Right renal pelvis (tissue), 4 donors: ENCODE measurements at regions not wholly inside any gene's neighbourhood (a gene's known extent, or its start where the extent isn't known, plus 50 kb on each side); places are given as distances from the start of the nearest gene placed in this dataset.
"Not testable (repeated sequence)": the region's sequence is repeated elsewhere in the genome, so short reads cannot be mapped to it uniquely, and the experiment has no call there.

Experiments
- DNase-seq, 4 donors: peaks; one replicate each; pipeline ENCODE4 v3.0.0-alpha.2; 2013; ENCODE audit warnings: low read depth in 4 of 4, low spot score in 3 of 4, missing footprints in 1 of 4

- DNase-seq = no peak
Measured at GRCh38 chr6:27854421-27854820, 57.8 kb downstream of the OR2B2 start.

- no peak for DNase-seq
Measured at GRCh38 chr6:27851440-27851839, 60.8 kb downstream of the OR2B2 start.

- not testable (repeated sequence) for DNase-seq
Measured at GRCh38 chr6:27849001-27849400, 63.2 kb downstream of the OR2B2 start.

GRCh38 chr6:27847706-27848105 is 64.5 kb downstream of the OR2B2 start:
- no peak for DNase-seq

- DNase-seq = no peak
Measured at GRCh38 chr6:27840572-27840971, 71.6 kb downstream of the OR2B2 start.

- peak in 2 of 4 donors; percentile 47 to 55 for DNase-seq
Measured at GRCh38 chr6:27839626-27840475, 72.3 kb downstream of the OR2B2 start.

- DNase-seq = no peak
Measured at GRCh38 chr6:27838945-27839625, 73.1 kb downstream of the OR2B2 start.

GRCh38 chr6:27838058-27838944 is 73.9 kb downstream of the OR2B2 start:
- peak; percentile 97 to 99 (median 98) for DNase-seq

- DNase-seq = no peak
Measured at GRCh38 chr6:27837625-27838057, 74.6 kb downstream of the OR2B2 start.

- DNase-seq = peak in 2 of 4 donors; percentile 73 to 88
Measured at GRCh38 chr6:27836783-27837624, 75.2 kb downstream of the OR2B2 start.

- no peak for DNase-seq
Measured at GRCh38 chr6:27836141-27836782, 75.9 kb downstream of the OR2B2 start.

- DNase-seq = no peak
Measured at GRCh38 chr6:27834879-27835549, 77.2 kb downstream of the OR2B2 start.

- DNase-seq = no peak
Measured at GRCh38 chr6:27834384-27834783, 77.8 kb downstream of the OR2B2 start.

GRCh38 chr6:27831434-27832081 is 80.6 kb downstream of the OR2B2 start:
- DNase-seq = not testable (repeated sequence)

GRCh38 chr6:27830600-27831433 is 81.4 kb downstream of the OR2B2 start:
- not testable (repeated sequence) for DNase-seq

GRCh38 chr6:27830212-27830599 is 82.0 kb downstream of the OR2B2 start:
- DNase-seq = no peak

- DNase-seq = no peak
Measured at GRCh38 chr6:27829453-27830211, 82.6 kb downstream of the OR2B2 start.
